CD4-positive, alpha-beta memory T cell (primary cell): ENCODE measurements at regions not wholly inside any gene's neighbourhood (a gene's known extent, or its start where the extent isn't known, plus 50 kb on each side); places are given as distances from the start of the nearest gene placed in this dataset.

Source experiments
- CTCF ChIA-PET: fragments of 350-600 bp; sonication (Branson Sonifier 250); formaldehyde crosslinking; loops from one replicate; lab custom pipeline; 2021; ENCODE audit warnings: inconsistent platforms; ENCODE audit not compliant: partially characterized antibody; lab: Charles Lee
- POLR2A ChIA-PET: fragments of 350-600 bp; sonication (Branson Sonifier 250); formaldehyde crosslinking; loops from one replicate; lab custom pipeline; 2021; ENCODE audit not compliant: partially characterized antibody; lab: Charles Lee
- DNase-seq, 5 donors: peaks; one replicate each; pipeline versions ENCODE4 v3.0.0 to v3.0.0-alpha.2; 2020 to 2022; ENCODE audit warnings: mixed read lengths in 1 of 5
- H3K27ac ChIP-seq: one replicate; pipeline ENCODE4 v1.7.0; 2013; ENCODE audit warnings: low read depth, low read length
- H3K27me3 ChIP-seq: 2 replicates; pipeline ENCODE4 v1.7.0; 2013; ENCODE audit warnings: mild to moderate bottlenecking, low read length, moderate library complexity; ENCODE audit not compliant: insufficient read depth
- H3K36me3 ChIP-seq: 2 replicates; pipeline ENCODE4 v1.7.0; 2013; ENCODE audit warnings: mild to moderate bottlenecking, low read length, moderate library complexity; ENCODE audit not compliant: insufficient read depth
- H3K4me1 ChIP-seq: 2 replicates; pipeline ENCODE4 v1.7.0; 2013; ENCODE audit warnings: mild to moderate bottlenecking, low read length, moderate library complexity; ENCODE audit not compliant: insufficient read depth
- H3K4me3 ChIP-seq, 2 donors: one replicate each; pipeline ENCODE4 v1.7.0; 2013; ENCODE audit warnings: low read length in 2 of 2, mild to moderate bottlenecking in 1 of 2
- H3K9me3 ChIP-seq, 2 donors: one replicate each; pipeline ENCODE4 v1.7.0; 2013; ENCODE audit warnings: low read length in 2 of 2, control low read depth in 1 of 2; ENCODE audit not compliant: control insufficient read depth in 1 of 2
- H3K27ac Mint-ChIP-seq, 7 donors: one replicate each; pipeline ENCODE4 v1.8.0; 2020 to 2021; ENCODE audit warnings: mixed read lengths in 7 of 7, mild to moderate bottlenecking in 6 of 7, inconsistent platforms in 3 of 7, moderate library complexity in 3 of 7
- H3K27me3 Mint-ChIP-seq, 2 donors: one replicate each; pipeline ENCODE4 v1.8.0; 2020 to 2021; ENCODE audit warnings: mixed read lengths in 2 of 2
- H3K36me3 Mint-ChIP-seq, 2 donors: one replicate each; pipeline ENCODE4 v1.8.0; 2020 to 2021; ENCODE audit warnings: mixed read lengths in 2 of 2, inconsistent platforms in 1 of 2, mild to moderate bottlenecking in 1 of 2
- H3K4me1 Mint-ChIP-seq, 4 donors: one replicate each; pipeline ENCODE4 v1.8.0; 2020 to 2021; ENCODE audit warnings: mixed read lengths in 4 of 4, mild to moderate bottlenecking in 1 of 4
- H3K4me3 Mint-ChIP-seq, 8 donors: one replicate each; pipeline ENCODE4 v1.8.0; 2020 to 2021; ENCODE audit warnings: mixed read lengths in 8 of 8, mild to moderate bottlenecking in 7 of 8, moderate library complexity in 6 of 8, inconsistent platforms in 3 of 8
- H3K9me3 Mint-ChIP-seq, 8 donors: one replicate each; pipeline ENCODE4 v1.8.0; 2020 to 2021; ENCODE audit warnings: mixed read lengths in 8 of 8, mild to moderate bottlenecking in 5 of 8, inconsistent platforms in 3 of 8, moderate library complexity in 1 of 8
- intact Hi-C: fragments of 100-400 bp; cut with micrococcal nuclease; formaldehyde crosslinking; loops from one replicate; pipeline ENCODE4 v1.15.1; 2023

DNA sequence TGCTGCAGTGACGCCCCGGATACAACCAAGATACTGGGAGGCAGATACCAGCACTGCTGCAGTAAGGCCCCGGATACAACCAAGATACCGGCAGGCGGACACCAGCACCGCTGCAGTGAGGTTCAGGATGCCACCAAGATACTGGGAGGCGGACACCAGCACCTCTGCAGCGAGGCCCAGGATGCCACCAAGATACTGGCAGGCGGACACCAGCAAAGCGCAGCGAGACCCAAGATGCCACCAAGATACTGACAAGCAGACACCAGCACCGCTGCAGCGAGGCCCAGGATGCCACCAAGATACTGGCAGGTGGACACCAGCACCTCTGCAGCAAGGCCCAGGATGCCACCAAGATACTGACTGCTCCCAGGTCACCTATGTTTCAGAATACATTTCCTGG lies 225.2 kb downstream of the BRD1 start:
- CTCF ChIA-PET = no interaction called here
- H3K27me3 Mint-ChIP-seq = no peaks in the 10 kb centered on the region

GRCh38 chr22:49601614-49602321 lies 225.9 kb downstream of the BRD1 start:
- H3K27me3 Mint-ChIP-seq = no peaks in the 10 kb centered on the region
- H3K27ac Mint-ChIP-seq = peak overlapping the region in 2 of 7 donors; percentile 22 to 57
- Histone ChIP-seq H3K4me1 (peaks cover 6% of the 10 kb centered on the region), H3K36me3 (no peaks in the 10 kb centered on the region), H3K27ac (no peak overlapping the region), H3K27me3 (no peaks in the 10 kb centered on the region), H3K4me3 (no peak overlapping the region), H3K9me3 (peaks cover 0 to 3% of the 10 kb centered on the region in 2 donors)
- peaks cover 11 to 26% of the 10 kb centered on the region in 2 donors for H3K36me3 Mint-ChIP-seq
- no peak overlapping the region for H3K4me3 Mint-ChIP-seq
- POLR2A ChIA-PET = no interaction called here
- CTCF ChIA-PET = no interaction called here
- intact Hi-C loops = no loop called here
- peaks cover 8 to 10% (median 9%) of the 10 kb centered on the region in 4 donors for H3K4me1 Mint-ChIP-seq
- no peak for DNase-seq
- peaks cover 0 to 22% (median 14%) of the 10 kb centered on the region in 8 donors for H3K9me3 Mint-ChIP-seq

More for the DNA sequence above, 225.2 kb downstream of the BRD1 start:
- Histone ChIP-seq H3K36me3 (no peaks in the 10 kb centered on the region), H3K27me3 (no peaks in the 10 kb centered on the region), H3K27ac (no peak overlapping the region), H3K9me3 (peaks cover 0 to 3% of the 10 kb centered on the region in 2 donors), H3K4me1 (peaks cover 6% of the 10 kb centered on the region), H3K4me3 (no peak overlapping the region)
- POLR2A ChIA-PET = no interaction called here
- peaks cover 11 to 26% of the 10 kb centered on the region in 2 donors for H3K36me3 Mint-ChIP-seq
- no peak overlapping the region for H3K27ac Mint-ChIP-seq
- intact Hi-C loops = no loop called here
- peaks cover 8 to 10% (median 9%) of the 10 kb centered on the region in 4 donors for H3K4me1 Mint-ChIP-seq
- DNase-seq = no peak
- H3K9me3 Mint-ChIP-seq = peaks cover 0 to 22% (median 14%) of the 10 kb centered on the region in 8 donors
- H3K4me3 Mint-ChIP-seq = no peak overlapping the region

DNA sequence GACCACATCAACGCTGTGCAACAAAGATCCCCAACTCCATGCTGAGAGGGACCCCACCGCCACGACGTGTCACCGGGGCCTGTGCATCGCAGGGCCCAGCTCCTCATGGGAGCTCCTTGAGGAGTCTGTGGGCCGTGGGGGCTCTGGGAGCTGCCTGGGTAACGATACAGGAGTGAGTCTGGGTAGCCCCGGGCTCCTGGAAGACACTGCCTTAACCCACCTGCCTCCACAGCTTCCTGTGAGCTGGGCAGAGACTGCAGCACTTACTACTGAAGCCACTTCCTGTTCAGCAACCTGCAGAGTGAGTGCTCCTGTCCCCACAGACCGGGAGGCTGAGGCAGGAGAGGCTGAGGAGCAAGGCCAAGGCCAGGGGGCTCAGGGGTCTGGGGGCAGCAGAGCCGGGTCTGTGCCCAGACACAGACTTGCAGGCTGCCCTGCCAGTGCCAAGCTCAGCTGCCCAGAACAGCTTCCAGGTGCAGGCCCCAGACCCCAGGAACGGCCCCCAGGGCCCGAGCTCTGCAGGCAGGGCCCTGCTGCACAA lies 226.7 kb downstream of the BRD1 start:
- intact Hi-C loops = no loop called here
- no peak overlapping the region for H3K27ac Mint-ChIP-seq
- H3K4me1 Mint-ChIP-seq = peaks cover 8 to 10% (median 9%) of the 10 kb centered on the region in 4 donors

DNA sequence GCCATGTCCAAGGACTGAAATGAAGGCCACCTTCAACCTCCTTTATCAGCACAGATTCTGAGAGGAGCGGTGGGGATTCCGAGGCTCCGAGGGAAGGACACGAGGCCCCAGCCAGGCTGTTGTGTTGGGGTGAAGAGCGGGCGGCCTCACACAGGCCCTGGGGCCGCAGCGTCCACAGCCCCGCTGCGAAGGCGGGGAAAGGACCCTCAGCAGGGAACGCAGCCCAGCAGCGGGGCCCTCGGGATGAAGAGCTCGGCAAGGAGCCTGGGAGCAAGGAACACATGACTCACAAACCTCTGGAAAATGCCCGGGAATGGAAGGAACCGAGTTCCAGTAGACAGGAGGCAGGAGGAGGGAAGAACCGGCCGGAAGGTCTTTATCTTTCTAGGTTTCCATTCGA lies 227.2 kb downstream of the BRD1 start:
- no peak for DNase-seq
- peaks cover 11 to 26% of the 10 kb centered on the region in 2 donors for H3K36me3 Mint-ChIP-seq
- H3K4me3 Mint-ChIP-seq = no peak overlapping the region
- intact Hi-C loops = no loop called here
- peaks cover 0 to 22% (median 14%) of the 10 kb centered on the region in 8 donors for H3K9me3 Mint-ChIP-seq
- H3K4me3 ChIP-seq = no peak overlapping the region
- H3K9me3 ChIP-seq = peaks cover 0 to 3% of the 10 kb centered on the region in 2 donors
- peaks cover 4% of the 10 kb centered on the region for H3K36me3 ChIP-seq
- ChIA-PET POLR2A (no interaction called here), CTCF (no interaction called here)
- H3K4me1 ChIP-seq = peaks cover 6% of the 10 kb centered on the region
- H3K27me3 ChIP-seq = no peaks in the 10 kb centered on the region
- H3K27me3 Mint-ChIP-seq = no peaks in the 10 kb centered on the region
- H3K27ac ChIP-seq = no peak overlapping the region
- peak overlapping the region in 1 of 7 donors; percentile 52 for H3K27ac Mint-ChIP-seq
- H3K4me1 Mint-ChIP-seq = peaks cover 8 to 10% (median 9%) of the 10 kb centered on the region in 4 donors

More for the DNA sequence above, 226.7 kb downstream of the BRD1 start:
- Histone ChIP-seq H3K9me3 (peaks cover 0 to 3% of the 10 kb centered on the region in 2 donors), H3K36me3 (peaks cover under 1% of the 10 kb centered on the region), H3K4me1 (peaks cover 6% of the 10 kb centered on the region), H3K27ac (no peak overlapping the region), H3K4me3 (no peak overlapping the region), H3K27me3 (no peaks in the 10 kb centered on the region)
- Mint-ChIP-seq H3K27me3 (no peaks in the 10 kb centered on the region), H3K36me3 (peaks cover 11 to 26% of the 10 kb centered on the region in 2 donors), H3K9me3 (peaks cover 0 to 22% (median 14%) of the 10 kb centered on the region in 8 donors), H3K4me3 (no peak overlapping the region)
- no peak for DNase-seq
- ChIA-PET CTCF (no interaction called here), POLR2A (no interaction called here)

DNA sequence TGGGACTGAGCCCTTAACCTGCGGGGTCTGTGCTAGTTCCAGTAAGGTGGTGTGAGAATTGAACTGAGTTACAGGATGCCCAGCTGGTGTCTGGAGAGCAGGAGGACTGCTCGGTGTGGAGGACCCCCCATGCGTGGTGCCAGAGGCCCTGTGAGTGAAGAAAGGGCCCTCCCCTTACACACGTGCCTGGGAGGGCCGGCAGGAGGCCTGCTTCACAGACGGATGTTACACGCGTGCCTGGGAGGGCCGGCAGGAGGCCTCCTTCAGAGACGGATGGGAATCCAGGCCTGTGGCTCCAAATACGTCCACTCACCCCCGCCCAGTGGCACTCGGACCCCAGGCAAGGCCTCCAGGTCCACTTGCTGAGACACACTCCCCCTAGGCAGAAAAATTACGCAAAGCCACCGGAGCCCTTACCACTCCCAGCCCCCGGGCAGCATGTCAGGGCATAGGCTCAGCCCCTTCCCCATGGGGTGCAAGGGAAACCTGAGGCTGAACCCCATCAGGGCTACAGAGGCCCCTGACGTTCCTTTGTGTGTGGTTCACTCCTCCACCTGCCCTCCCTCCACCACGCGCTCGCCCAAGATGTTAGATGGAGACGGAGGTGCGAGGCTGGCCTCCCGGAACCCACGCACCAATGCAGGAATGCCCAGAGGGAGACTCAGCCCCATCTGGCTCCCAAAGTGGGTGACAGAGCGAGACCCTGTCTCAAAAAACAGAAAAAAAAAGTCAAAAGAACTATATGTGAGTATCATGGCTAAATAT lies 227.8 kb downstream of the BRD1 start:
- H3K9me3 ChIP-seq = no peaks in the 10 kb centered on the region
- peaks cover 11 to 25% of the 10 kb centered on the region in 2 donors for H3K36me3 Mint-ChIP-seq
- no peaks in the 10 kb centered on the region for H3K27me3 ChIP-seq
- intact Hi-C loops = no loop called here
- no peak overlapping the region for H3K4me3 ChIP-seq
- ChIA-PET CTCF (no interaction called here), POLR2A (no interaction called here)
- H3K4me1 Mint-ChIP-seq = peaks cover 8 to 10% (median 9%) of the 10 kb centered on the region in 4 donors
- peaks cover 4% of the 10 kb centered on the region for H3K36me3 ChIP-seq
- H3K27ac Mint-ChIP-seq = peak overlapping the region in 2 of 7 donors; percentile 16 to 23
- peaks cover 6% of the 10 kb centered on the region for H3K4me1 ChIP-seq
- H3K9me3 Mint-ChIP-seq = peaks cover 0 to 16% (median 9%) of the 10 kb centered on the region in 8 donors
- no peaks in the 10 kb centered on the region for H3K27me3 Mint-ChIP-seq
- no peak overlapping the region for H3K4me3 Mint-ChIP-seq
- H3K27ac ChIP-seq = no peak overlapping the region
- no peak for DNase-seq

DNA sequence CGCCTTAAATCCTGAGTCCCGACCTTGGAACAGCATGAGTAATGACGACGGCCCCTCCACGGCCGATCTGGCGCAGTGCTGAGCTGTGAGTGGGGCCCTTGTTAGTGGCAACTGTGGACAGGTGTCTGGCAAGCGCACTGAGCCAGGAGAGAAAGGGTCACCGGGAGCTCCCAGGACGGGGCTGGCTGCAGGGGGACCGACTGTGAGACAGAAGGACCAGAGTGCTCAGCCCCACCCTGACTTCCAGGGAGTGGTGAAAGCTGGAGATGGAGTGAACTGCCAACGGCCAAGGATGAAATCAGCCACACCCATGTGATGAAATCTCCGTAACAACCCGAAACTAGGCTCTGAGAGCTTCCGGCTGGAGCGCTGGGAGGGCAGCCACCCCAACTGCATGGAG lies 228.6 kb downstream of the BRD1 start:
- Mint-ChIP-seq H3K36me3 (peaks cover 10 to 17% of the 10 kb centered on the region in 2 donors), H3K27ac (no peak overlapping the region), H3K27me3 (no peaks in the 10 kb centered on the region), H3K4me3 (no peak overlapping the region), H3K4me1 (peaks cover 6 to 10% (median 9%) of the 10 kb centered on the region in 4 donors), H3K9me3 (peaks cover 0 to 8% (median 1%) of the 10 kb centered on the region in 8 donors)
- Histone ChIP-seq H3K4me1 (peaks cover 6% of the 10 kb centered on the region), H3K9me3 (no peaks in the 10 kb centered on the region), H3K27ac (no peak overlapping the region), H3K4me3 (no peak overlapping the region), H3K36me3 (peaks cover 4% of the 10 kb centered on the region), H3K27me3 (no peaks in the 10 kb centered on the region)
- no peak for DNase-seq
- POLR2A ChIA-PET = no interaction called here
- CTCF ChIA-PET = no interaction called here
- intact Hi-C loops = no loop called here

DNA sequence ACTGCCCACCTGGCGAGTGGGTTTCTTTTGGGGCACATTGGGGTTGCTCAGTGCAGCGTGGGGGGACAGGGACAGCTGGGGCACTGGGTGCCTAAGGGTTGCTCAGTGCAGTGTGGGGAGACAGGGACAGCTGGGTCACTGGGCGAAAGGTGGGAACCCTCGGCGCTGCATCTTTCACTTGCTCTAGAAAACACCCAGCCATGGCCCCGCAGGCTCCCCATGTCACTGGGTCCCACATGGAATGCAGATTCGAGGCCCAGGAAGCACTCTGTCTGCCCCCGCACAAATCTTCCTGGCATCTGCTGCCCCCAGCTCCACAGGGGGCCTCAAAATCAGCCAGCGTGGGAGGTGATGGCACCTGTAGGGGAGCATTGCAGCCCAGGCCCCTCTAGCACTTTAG lies 229.3 kb downstream of the BRD1 start:
- no peak overlapping the region for H3K4me3 ChIP-seq
- H3K27me3 Mint-ChIP-seq = no peaks in the 10 kb centered on the region
- POLR2A ChIA-PET = no interaction called here
- no peaks in the 10 kb centered on the region for H3K27me3 ChIP-seq
- no peak overlapping the region for H3K4me3 Mint-ChIP-seq
- peaks cover 0 to under 1% (median 0%) of the 10 kb centered on the region in 8 donors for H3K9me3 Mint-ChIP-seq
- CTCF ChIA-PET = no interaction called here
- peaks cover 4% of the 10 kb centered on the region for H3K36me3 ChIP-seq
- peaks cover 4 to 10% (median 9%) of the 10 kb centered on the region in 4 donors for H3K4me1 Mint-ChIP-seq
- H3K36me3 Mint-ChIP-seq = peaks cover 10% of the 10 kb centered on the region in 2 donors
- no peak overlapping the region for H3K27ac ChIP-seq
- peaks cover 6% of the 10 kb centered on the region for H3K4me1 ChIP-seq
- H3K9me3 ChIP-seq = no peaks in the 10 kb centered on the region
- no peak for DNase-seq
- intact Hi-C loops = no loop called here
- H3K27ac Mint-ChIP-seq = no peak overlapping the region
